ENCODE measurements at regions not wholly inside any gene's neighbourhood (a gene's known extent, or its start where the extent isn't known, plus 50 kb on each side); places are given as distances from the start of the nearest gene placed in this dataset.

- Histone ChIP-seq H2BK120ac (ENCODE audit: low read depth, low read length) (no peak overlapping the region), H3K23ac (ENCODE audit: low read depth, low read length) (no peak overlapping the region), H3K27me3 (ENCODE audit: control insufficient read depth, insufficient read depth, low read length) (no peaks in the 10 kb centered on the region), H3K14ac (replicated peaks; ENCODE audit: low read depth, low read length) (no peak overlapping the region), H2AK9ac (replicated peaks; ENCODE audit: low read depth, low read length, poor library complexity) (no peak overlapping the region), H3K4me2 (ENCODE audit: low read depth, low read length) (no peak overlapping the region), H2AK5ac (ENCODE audit: low read depth, low read length) (no peak overlapping the region), H2BK5ac (ENCODE audit: low read depth, low read length, poor library complexity, severe bottlenecking) (no peak overlapping the region), H3K36me3 (ENCODE audit: control insufficient read depth, insufficient read depth, low read length) (no peaks in the 10 kb centered on the region), H3K4me1 (ENCODE audit: control insufficient read depth, insufficient read depth, low read length) (no peaks in the 10 kb centered on the region), H3K18ac (ENCODE audit: low read depth, low read length) (no peak overlapping the region), H3K9me1 (ENCODE audit: insufficient read depth, low read length) (no peaks in the 10 kb centered on the region), H2BK20ac (ENCODE audit: low read depth, low read length) (no peak overlapping the region), H3K9me3 (ENCODE audit: control insufficient read depth, insufficient read depth, low read length) (peaks cover 25% of the 10 kb centered on the region), H4K20me1 (ENCODE audit: insufficient read depth, low read length) (no peaks in the 10 kb centered on the region), H4K8ac (ENCODE audit: low read depth in 2 of 2, low read length in 2 of 2) (no peak overlapping the region), H3K4me3 (ENCODE audit: insufficient read depth, low read depth, low read length) (no peak overlapping the region), H3K4ac (ENCODE audit: low read depth, low read length) (no peak overlapping the region), H3K79me1 (ENCODE audit: low read depth in 1 of 2, low read length in 2 of 2) (no peaks in the 10 kb centered on the region), H3K9ac (ENCODE audit: low read depth, low read length) (no peak overlapping the region), H3K56ac (ENCODE audit: extremely low read depth, insufficient read depth, low read length) (no peak overlapping the region), H3K27ac (ENCODE audit: insufficient read depth, low read length) (no peak overlapping the region), H2BK15ac (ENCODE audit: low read depth, low read length) (no peak overlapping the region), H4K91ac (ENCODE audit: insufficient read depth, low read depth, low read length) (no peak overlapping the region), H2AFZ (replicated peaks; ENCODE audit: low read length, poor library complexity) (no peak overlapping the region), H4K5ac (ENCODE audit: low read depth, low read length) (no peak overlapping the region)
- intact Hi-C loops (cut with micrococcal nuclease) (no loop called here), in situ Hi-C loops (cut with MboI; ENCODE audit: low sequenced_read_pairs) (no loop called here), dilution Hi-C loops (cut with HindIII; ENCODE audit: low sequenced_read_pairs, unreplicated experiment) (no loop called here)
- ChIA-PET CTCF (no interaction called here), POLR2A (ENCODE audit: unreplicated experiment) (no interaction called here)
- TF ChIP-seq MAZ (IDR thresholded peaks at IDR 0.05; ENCODE audit: borderline replicate concordance, low read depth, low read length) (no peak), MAFK (IDR thresholded peaks at IDR 0.05; ENCODE audit: low read depth, low read length) (no peak)
- BruUV-seq (replicated peaks): no TSS peak
- ATAC-seq (ENCODE audit: low read depth) (no peak), DNase-seq (no peak)
- WGBS, 2 experiments (ENCODE audit: extremely low coverage in 2 of 2, insufficient read length in 1 of 2): 17% methylated on average over 1 of the region's 7 CpGs; no CpG with 5 or more reads in 1 of the 2 experiments
These were observed 163.2 kb upstream of the SHH start for GRCh38 chr7:155975490-155975889.
